Neural progenitor cell (in vitro differentiated cells): ENCODE measurements at regions not wholly inside any gene's neighbourhood (a gene's known extent, or its start where the extent isn't known, plus 50 kb on each side); places are given as distances from the start of the nearest gene placed in this dataset.

Experiments
- DNase-seq: peaks from one replicate; pipeline ENCODE4 v3.0.0-alpha.2; 2016; ENCODE audit warnings: low spot score
- H2AFZ ChIP-seq: fragments of 200-600 bp; sonication (generic); replicated peaks from 2 replicates; pipeline ENCODE4 v1.6.1; 2016; ENCODE audit warnings: antibody characterized with exemption
- H3F3A ChIP-seq: fragments of 200-600 bp; sonication (generic); 2 replicates; pipeline ENCODE4 v1.6.1; 2016; ENCODE audit warnings: antibody characterized with exemption, low read depth
- H3K27ac ChIP-seq: fragments of 200-600 bp; sonication (generic); 2 replicates; pipeline ENCODE4 v1.5.1; 2016; ENCODE audit warnings: mild to moderate bottlenecking
- H3K27me3 ChIP-seq: fragments of 200-600 bp; sonication (generic); 2 replicates; pipeline ENCODE4 v1.6.1; 2016; ENCODE audit warnings: mild to moderate bottlenecking, moderate library complexity
- H3K36me3 ChIP-seq: fragments of 200-600 bp; sonication (generic); 2 replicates; pipeline ENCODE4 v1.5.1; 2016
- H3K4me1 ChIP-seq: fragments of 200-600 bp; sonication (generic); 2 replicates; pipeline ENCODE4 v1.6.1; 2016; ENCODE audit warnings: mixed run types
- H3K4me2 ChIP-seq: fragments of 200-600 bp; sonication (generic); 2 replicates; pipeline ENCODE4 v1.6.1; 2016
- H3K4me3 ChIP-seq: fragments of 200-600 bp; sonication (generic); 2 replicates; pipeline ENCODE4 v1.5.1; 2016
- H3K79me2 ChIP-seq: fragments of 200-600 bp; sonication (generic); 2 replicates; pipeline ENCODE4 v1.6.1; 2016; ENCODE audit warnings: low read depth
- H3K9ac ChIP-seq: fragments of 200-600 bp; sonication (generic); 2 replicates; pipeline ENCODE4 v1.6.1; 2016
- H3K9me3 ChIP-seq: fragments of 200-600 bp; sonication (generic); 2 replicates; pipeline ENCODE4 v1.5.1; 2016; ENCODE audit warnings: low read depth
- H4K20me1 ChIP-seq: fragments of 200-600 bp; sonication (generic); 2 replicates; pipeline ENCODE4 v1.6.1; 2016; ENCODE audit warnings: low read depth
- H3K27ac Mint-ChIP-seq: 3 replicates; pipeline ENCODE4 v1.8.0; 2021; ENCODE audit warnings: mixed read lengths
- H3K27me3 Mint-ChIP-seq: 2 replicates; pipeline ENCODE4 v1.8.0; 2022; ENCODE audit warnings: low read depth, mild to moderate bottlenecking, inconsistent platforms, moderate library complexity, mixed read lengths; ENCODE audit not compliant: insufficient read depth
- H3K36me3 Mint-ChIP-seq: 3 replicates; pipeline ENCODE4 v1.8.0; 2021; ENCODE audit warnings: mixed read lengths
- H3K4me1 Mint-ChIP-seq: 3 replicates; pipeline ENCODE4 v1.8.0; 2021; ENCODE audit warnings: mixed read lengths
- H3K4me3 Mint-ChIP-seq: 3 replicates; pipeline ENCODE4 v1.8.0; 2021; ENCODE audit warnings: mild to moderate bottlenecking, moderate library complexity, mixed read lengths
- H3K9me3 Mint-ChIP-seq: 3 replicates; pipeline ENCODE4 v1.8.0; 2020; ENCODE audit warnings: mixed read lengths
- EZH2 ChIP-seq: fragments of 200-600 bp; sonication (generic); IDR thresholded peaks from 2 replicates; pipeline ENCODE4 v1.6.1; 2017; ENCODE audit warnings: antibody characterized with exemption, mild to moderate bottlenecking, moderate library complexity
- EZH2phosphoT487 ChIP-seq: fragments of 200-600 bp; sonication (generic); IDR thresholded peaks from 2 replicates; pipeline ENCODE4 v1.6.1; 2017; ENCODE audit warnings: antibody characterized with exemption
- TF ChIP-seq, protein P1 (sequence below): fragments of 200-600 bp; sonication (generic); IDR thresholded peaks from 2 replicates; pipeline ENCODE4 v1.5.1; 2017; ENCODE audit warnings: antibody characterized with exemption, mild to moderate bottlenecking

DNA sequence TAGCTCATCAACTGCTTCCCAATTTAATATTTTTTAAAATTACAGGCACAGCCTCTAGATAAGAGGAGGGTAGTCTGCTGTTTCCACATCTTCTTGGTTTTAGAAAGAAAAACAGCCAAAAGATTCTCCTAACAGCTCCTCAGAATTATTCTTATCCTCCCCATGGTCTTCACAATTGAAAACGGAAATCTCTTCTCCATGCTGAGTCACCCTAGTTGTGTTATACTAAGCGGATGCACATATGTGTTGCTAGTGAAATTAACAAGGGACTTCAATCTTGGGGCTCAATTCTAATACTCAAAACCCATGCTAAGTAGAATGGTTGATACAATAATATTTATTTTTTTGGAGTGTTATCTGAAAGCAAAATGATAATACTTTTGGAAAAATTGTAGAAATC, 71.9 kb upstream of the NPY start:
- Histone ChIP-seq H3K4me2 (no peak overlapping the region), H3K79me2 (no peaks in the 10 kb centered on the region), H3K36me3 (no peaks in the 10 kb centered on the region), H3F3A (no peaks in the 10 kb centered on the region), H2AFZ (no peak overlapping the region), H3K4me3 (no peak overlapping the region), H3K9ac (no peak overlapping the region), H3K27ac (no peak overlapping the region), H3K4me1 (no peaks in the 10 kb centered on the region), H3K27me3 (no peaks in the 10 kb centered on the region), H3K9me3 (no peaks in the 10 kb centered on the region), H4K20me1 (no peaks in the 10 kb centered on the region)
- peaks cover 4% of the 10 kb centered on the region for H3K4me1 Mint-ChIP-seq
- H3K36me3 Mint-ChIP-seq: no peaks in the 10 kb centered on the region
- DNase-seq: no peak
- no peak overlapping the region for H3K4me3 Mint-ChIP-seq
- TF ChIP-seq EZH2phosphoT487 (no peak), EZH2 (no peak)
- TF ChIP-seq, protein P1, sequence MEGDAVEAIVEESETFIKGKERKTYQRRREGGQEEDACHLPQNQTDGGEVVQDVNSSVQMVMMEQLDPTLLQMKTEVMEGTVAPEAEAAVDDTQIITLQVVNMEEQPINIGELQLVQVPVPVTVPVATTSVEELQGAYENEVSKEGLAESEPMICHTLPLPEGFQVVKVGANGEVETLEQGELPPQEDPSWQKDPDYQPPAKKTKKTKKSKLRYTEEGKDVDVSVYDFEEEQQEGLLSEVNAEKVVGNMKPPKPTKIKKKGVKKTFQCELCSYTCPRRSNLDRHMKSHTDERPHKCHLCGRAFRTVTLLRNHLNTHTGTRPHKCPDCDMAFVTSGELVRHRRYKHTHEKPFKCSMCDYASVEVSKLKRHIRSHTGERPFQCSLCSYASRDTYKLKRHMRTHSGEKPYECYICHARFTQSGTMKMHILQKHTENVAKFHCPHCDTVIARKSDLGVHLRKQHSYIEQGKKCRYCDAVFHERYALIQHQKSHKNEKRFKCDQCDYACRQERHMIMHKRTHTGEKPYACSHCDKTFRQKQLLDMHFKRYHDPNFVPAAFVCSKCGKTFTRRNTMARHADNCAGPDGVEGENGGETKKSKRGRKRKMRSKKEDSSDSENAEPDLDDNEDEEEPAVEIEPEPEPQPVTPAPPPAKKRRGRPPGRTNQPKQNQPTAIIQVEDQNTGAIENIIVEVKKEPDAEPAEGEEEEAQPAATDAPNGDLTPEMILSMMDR: no peak
- no peaks in the 10 kb centered on the region for H3K27me3 Mint-ChIP-seq
- no peak overlapping the region for H3K27ac Mint-ChIP-seq
- no peaks in the 10 kb centered on the region for H3K9me3 Mint-ChIP-seq

DNA sequence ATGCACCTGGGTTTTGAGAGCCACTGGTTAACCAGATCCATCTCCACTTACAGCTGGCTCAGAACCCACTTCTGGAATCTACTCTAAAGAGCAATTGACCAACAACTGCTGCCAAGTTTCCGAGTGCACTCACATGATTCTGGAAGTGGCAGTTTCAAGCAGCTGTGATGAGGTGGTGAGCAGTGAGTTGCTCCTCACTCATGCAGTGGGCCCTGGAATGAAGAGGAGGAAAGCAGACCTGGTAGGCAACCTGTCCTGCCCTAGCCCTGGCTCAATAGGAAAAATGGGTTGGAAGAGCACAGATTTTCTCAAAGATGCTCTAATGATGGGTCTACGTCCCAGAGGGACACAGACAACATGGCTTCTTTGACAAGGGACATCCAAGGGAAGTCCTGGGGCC, 70.7 kb upstream of the NPY start:
- Histone ChIP-seq H3F3A (no peaks in the 10 kb centered on the region), H4K20me1 (no peaks in the 10 kb centered on the region), H3K79me2 (no peaks in the 10 kb centered on the region), H3K27me3 (no peaks in the 10 kb centered on the region), H3K4me3 (no peak overlapping the region), H3K9ac (no peak overlapping the region), H2AFZ (no peak overlapping the region), H3K9me3 (no peaks in the 10 kb centered on the region), H3K36me3 (no peaks in the 10 kb centered on the region), H3K27ac (no peak overlapping the region), H3K4me1 (no peaks in the 10 kb centered on the region), H3K4me2 (no peak overlapping the region)
- Mint-ChIP-seq H3K4me3 (no peak overlapping the region), H3K27ac (no peak overlapping the region), H3K36me3 (no peaks in the 10 kb centered on the region), H3K27me3 (no peaks in the 10 kb centered on the region), H3K9me3 (no peaks in the 10 kb centered on the region), H3K4me1 (peaks cover 4% of the 10 kb centered on the region)
- no peak for DNase-seq
- no peak for TF ChIP-seq EZH2phosphoT487
- TF ChIP-seq EZH2: no peak
- TF ChIP-seq, protein P1: no peak

DNA sequence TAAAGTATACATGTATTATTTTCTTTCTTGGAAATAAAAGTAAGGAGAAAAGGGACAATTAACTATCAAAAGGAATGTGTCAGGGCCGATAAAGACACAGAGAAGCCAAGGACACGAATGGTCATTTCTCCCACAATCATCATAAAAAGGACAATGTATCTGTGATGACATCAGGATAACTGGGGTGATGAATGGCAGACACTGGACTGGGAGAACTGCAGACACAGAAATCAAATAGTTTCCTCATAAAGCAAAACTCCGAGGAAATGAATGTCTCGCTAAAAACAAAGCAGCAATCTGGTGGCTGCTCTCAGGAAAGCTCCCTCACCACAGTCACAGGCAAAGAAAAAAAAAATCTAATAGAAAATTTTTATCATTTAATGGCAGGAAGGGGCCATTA, 69.3 kb upstream of the NPY start:
- H3K27ac Mint-ChIP-seq: no peak overlapping the region

More for the DNA sequence above, 69.3 kb upstream of the NPY start:
- Histone ChIP-seq H3K79me2 (no peaks in the 10 kb centered on the region), H3K9me3 (no peaks in the 10 kb centered on the region), H3F3A (no peaks in the 10 kb centered on the region), H3K4me1 (no peaks in the 10 kb centered on the region), H3K27ac (no peak overlapping the region), H3K4me2 (no peak overlapping the region), H3K4me3 (no peak overlapping the region), H2AFZ (no peak overlapping the region), H3K9ac (no peak overlapping the region), H3K27me3 (no peaks in the 10 kb centered on the region), H4K20me1 (no peaks in the 10 kb centered on the region), H3K36me3 (no peaks in the 10 kb centered on the region)
- no peak for DNase-seq
- H3K27me3 Mint-ChIP-seq: no peaks in the 10 kb centered on the region
- H3K9me3 Mint-ChIP-seq: no peaks in the 10 kb centered on the region
- H3K4me1 Mint-ChIP-seq: no peaks in the 10 kb centered on the region
- no peaks in the 10 kb centered on the region for H3K36me3 Mint-ChIP-seq
- no peak overlapping the region for H3K4me3 Mint-ChIP-seq
- TF ChIP-seq, protein P1: no peak
- TF ChIP-seq EZH2 (no peak), EZH2phosphoT487 (no peak)
